ENCODE measurements at regions not wholly inside any gene's neighbourhood (a gene's known extent, or its start where the extent isn't known, plus 50 kb on each side); places are given as distances from the start of the nearest gene placed in this dataset.

DNA sequence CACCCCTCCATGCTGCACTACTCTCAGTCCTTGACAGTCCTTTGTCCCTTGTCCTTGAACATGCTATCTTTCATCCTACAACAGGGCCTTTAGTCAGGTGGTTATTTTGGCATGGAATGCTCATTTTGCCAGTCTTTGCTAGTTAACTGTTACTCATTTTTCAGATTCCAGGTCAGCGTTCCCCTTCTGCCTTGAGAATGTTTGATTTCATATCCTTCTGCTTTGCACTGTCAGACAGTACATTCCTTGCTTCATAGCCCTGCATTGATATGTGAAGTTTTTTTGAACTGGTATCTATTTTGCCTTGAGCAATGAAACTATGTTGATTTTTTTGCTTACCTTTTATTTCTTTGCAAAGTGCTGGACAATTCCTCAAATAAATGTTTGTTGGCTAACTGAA, 638.2 kb upstream of the SEMA6A start:
- no peak for DNase-seq (ENCODE audit: low spot score)

DNA sequence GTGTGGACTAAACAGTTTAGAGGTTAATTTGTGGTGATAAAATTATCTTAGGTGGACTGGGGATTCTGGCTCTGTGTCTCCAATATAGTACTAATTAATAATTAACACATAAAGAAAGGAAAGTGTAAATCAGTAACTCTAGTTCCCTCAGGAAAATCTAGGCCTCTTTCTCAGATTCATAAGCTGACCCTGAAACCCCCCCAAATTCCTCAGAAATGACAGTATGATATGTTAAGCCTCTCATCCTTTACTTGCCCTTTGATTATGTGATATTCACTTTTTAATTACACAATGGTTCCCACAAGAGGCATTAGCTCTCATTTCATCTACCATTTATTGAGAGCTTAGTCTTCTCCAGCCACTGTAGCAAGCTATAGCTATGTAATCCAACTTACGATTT, 636.2 kb upstream of the SEMA6A start:
- DNase-seq (ENCODE audit: low spot score): no peak

DNA sequence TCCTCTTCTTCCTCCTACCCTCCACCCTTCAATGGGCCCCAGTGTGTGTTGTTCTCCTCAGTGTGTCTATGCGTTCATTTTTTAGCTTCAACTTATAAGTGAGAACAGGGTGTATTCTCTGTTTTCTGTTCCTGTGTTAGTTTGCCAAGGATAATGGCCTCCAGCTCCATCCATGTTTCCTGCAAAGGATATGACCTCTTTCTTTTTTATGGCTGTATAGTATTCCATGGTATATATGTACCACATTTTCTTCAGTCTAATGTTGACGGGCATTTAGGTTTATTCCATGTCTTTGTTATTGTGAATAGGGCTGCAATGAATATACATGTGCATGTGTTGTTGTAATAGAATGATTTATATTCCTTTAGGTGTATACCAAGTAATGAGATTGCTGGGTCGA, 634.9 kb upstream of the SEMA6A start:
- DNase-seq (ENCODE audit: low spot score): no peak

DNA sequence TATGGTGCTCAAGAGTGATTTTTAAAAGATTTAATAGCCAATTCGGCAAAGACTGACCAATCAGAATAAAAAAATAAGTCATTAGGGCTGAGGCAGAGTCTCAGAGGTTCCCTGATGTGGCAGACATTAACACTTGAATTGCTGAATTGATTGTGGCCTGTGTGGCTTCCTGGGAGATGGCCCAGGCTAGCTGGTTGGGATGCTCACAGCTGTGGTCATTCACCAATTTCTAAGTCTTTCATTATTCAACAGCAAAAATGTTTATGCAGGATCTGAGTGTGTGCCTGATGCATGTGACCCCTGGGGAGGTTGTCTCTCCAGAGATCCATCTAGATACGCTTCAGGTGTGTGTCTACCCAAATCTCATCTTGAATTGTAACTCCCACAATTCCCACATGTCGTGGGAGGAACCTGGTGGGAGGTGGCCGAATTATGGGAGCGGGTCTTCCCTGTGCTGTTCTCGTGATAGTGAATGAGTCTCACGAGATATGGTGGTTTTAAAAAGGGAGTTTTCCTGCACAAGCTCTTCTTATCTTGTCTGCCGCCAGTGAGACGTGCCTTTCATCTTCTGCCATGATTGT, 632.6 kb upstream of the SEMA6A start:
- no peak for DNase-seq (ENCODE audit: low spot score)

DNA sequence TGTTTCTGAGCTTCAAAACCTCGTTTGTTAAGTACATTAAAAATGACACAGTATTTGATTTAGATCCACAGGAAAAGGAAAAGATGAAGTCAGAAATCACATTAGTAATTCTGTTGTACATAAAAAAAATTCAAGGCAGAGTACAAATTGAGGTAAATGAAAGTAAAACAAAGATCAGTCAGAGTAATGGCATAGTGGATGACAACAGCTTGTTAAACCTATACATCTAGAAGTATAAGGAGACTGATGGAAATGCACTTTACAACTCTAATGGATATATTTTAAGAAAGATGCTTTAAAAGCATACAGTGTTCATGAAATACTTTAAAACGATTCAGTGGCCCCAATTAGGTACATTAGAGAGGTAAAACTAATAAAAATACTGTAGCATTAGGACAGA, 631.3 kb upstream of the SEMA6A start:
- DNase-seq (ENCODE audit: low spot score): no peak

DNA sequence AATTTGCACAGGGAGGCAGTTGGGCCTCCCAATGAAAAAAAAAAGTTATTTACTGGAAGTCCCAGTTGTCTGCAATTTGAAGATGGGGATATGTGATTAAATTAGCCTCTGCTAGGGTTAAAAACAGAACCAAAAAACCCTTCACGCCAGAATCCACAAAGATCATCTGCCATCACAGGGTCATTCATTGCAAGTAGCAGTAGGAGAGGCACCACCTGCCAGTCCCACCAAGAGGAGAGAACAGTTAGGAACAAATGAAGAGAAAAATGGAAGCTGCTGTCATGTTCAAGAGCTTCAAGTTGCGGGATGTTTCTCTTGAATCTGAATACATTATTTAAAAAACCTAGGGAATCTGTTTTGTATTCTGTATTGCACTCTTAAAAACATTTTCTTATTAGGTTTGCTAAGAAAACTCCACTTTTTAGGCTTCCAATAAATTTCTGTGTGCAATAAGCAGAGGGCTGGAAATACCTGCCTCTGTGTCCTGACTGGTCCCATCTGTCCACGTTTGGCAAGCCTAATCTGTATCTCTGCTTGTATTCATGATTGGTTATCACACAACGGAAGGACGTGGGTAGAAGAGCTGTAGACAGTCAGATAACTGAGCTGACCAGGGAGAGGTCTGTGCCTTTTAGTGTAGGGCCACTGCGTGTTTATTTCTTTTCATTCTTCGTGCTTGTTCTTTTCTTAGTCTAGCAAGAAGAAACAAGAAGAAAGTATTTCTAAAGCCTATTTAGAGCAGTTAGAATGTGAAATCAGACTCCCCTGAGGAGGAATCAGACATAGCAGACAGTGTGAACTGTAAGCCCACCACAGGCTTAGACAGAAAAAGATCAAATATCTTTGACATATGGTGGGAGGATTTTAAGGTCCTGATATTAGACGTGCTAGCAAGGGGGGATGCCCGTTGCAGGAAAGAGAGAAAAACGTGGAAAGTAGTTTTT, 630.6 kb upstream of the SEMA6A start:
- DNase-seq (ENCODE audit: low spot score): no peak

DNA sequence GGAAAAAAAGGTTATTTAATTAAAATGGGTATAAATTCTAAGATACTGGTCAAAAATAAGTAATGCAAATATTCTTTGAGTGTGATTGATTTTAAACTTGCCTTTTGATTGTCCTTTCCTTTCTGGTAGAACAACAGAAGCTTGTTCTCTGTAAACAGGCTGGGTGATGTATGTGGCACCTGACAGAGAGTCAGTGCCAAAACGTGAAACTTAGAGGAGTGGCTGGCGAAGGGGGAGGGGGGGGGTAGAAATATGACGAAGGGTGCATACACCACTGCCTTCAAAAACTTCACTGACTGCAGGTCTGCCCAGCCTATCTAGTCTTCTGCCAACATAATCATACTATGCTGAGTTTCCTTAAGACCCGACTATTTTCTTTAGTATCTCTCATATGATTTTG, 629.8 kb upstream of the SEMA6A start:
- no peak for DNase-seq (ENCODE audit: low spot score)

DNA sequence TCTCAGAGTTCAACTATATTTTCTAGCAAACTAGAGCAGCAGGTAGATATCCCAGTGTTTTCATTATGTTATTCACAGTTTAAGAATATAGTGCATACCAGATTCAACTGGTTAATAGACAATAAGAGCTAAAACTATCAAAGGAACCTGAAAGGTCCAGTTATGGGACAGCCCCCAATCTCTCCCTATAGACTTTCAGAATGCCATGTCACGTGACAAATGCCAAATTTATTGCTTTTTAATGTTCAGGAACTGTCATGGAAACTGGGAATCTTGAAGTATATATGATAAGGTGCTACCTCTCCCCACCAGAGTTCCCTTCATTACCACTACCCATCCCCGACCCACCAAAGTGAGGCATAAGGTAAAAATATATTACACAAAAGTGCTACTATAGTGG, 629.0 kb upstream of the SEMA6A start:
- DNase-seq (ENCODE audit: low spot score): no peak

DNA sequence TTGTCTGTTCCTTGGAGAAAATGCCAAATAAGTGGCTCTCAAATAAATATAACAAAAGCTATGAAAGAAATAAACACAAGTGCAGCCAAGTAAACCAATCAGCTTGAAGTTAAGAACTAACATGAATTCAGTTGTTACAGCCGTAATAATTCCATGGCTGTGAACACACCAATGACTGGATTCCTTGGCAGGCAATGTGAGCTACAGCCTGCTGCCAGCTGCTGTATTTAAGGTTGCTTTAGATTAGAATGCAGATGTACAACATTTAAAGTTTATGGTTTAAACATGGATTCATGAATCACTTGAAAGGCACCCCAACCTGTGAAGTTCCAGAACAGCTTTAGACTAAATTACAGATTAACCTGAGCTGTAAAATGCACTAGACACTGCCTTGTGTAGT, 626.4 kb upstream of the SEMA6A start:
- no peak for DNase-seq (ENCODE audit: low spot score)

DNA sequence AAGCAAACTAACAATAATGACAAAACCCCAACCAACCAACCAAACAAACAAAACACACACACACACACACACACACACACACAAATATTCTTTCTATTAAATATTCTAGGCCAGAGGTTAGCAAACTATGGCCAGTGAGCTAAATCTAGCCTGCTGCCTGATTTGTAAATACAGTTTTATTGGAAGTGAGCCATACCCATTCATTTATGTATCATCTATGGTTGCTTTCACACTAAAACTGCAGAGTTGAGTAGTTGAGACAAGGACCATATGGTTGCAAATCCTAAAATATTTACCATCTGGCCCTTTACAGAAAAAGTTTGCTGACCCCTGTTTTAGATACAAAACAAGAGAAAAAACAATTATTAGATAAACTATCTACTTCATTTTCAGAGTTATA, 620.5 kb upstream of the SEMA6A start:
- no peak for DNase-seq (ENCODE audit: low spot score)

DNA sequence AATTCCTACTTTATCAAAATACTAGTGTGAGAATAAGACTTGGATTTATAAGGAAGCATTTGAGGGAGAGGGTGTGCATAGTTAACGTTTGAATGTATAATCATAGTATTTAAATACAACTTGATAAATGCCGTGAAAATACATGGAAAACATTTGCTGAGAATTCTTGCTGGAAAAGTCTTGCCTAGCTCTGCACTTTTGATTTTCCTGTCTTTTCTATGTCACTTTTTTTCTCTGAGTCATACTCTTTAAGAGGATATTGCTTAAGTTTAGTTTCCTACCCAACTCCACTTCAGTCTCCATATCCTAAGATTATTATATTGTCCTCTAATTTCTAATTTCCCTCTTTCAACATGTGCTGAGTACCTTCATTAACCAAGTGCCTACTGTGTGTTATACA, 616.6 kb upstream of the SEMA6A start:
- no peak for DNase-seq (ENCODE audit: low spot score)

DNA sequence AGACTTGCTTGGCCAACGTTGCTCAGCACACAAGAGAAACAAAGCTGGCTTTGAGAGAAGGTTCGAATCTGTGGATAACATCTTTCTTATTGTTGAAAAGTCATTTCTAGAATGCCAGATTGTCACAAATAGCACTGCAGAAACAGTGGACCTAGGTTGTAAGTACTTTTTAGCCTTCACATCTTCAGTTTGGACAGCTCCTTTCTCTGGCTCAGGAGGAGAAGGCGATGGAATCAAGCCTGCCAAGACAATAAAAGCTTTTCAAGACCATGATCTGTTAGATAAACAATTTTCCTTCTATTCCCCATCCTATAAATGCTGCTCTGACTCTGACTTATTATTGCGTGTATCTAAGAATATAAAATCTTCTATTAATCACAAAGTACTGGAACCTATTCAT, 615.2 kb upstream of the SEMA6A start:
- DNase-seq (ENCODE audit: low spot score): no peak

DNA sequence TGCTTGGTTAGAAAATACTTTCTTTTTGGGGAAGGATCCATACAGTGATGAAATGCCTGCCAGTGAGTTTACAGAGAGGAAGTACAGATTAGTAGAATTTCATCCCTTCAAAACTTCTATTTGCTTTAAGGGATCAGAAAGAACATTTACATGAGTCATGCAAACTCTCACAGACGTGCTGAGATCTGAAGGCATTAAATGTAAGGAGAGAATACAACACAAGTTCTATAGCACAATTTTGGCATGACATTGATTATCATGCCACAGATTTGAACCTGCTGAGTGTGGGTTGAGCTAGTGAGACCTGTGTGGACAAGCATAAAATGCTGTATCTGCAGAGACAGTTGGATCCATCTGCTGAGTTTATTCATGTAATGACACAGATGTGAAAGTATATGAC, 613.6 kb upstream of the SEMA6A start:
- DNase-seq (ENCODE audit: low spot score): no peak

DNA sequence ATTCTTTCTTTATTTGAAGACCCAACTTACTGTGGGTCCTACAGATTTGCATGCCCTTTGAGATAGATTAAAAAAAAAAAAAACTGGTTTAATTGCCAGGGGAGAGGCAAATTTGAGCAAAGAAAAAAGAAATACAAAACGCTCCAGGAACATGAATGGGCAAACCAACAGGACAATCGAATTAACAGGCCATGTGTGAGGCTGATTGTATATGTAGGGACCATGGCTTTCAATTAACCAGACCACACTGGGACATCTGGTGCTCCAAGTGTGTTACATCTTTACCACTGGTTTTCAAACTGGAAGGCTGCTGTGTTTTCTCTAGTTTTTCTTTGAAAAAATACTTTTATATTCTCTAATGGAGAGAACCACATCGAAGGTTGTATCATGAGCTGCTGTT, 612.1 kb upstream of the SEMA6A start:
- DNase-seq (ENCODE audit: low spot score): no peak

DNA sequence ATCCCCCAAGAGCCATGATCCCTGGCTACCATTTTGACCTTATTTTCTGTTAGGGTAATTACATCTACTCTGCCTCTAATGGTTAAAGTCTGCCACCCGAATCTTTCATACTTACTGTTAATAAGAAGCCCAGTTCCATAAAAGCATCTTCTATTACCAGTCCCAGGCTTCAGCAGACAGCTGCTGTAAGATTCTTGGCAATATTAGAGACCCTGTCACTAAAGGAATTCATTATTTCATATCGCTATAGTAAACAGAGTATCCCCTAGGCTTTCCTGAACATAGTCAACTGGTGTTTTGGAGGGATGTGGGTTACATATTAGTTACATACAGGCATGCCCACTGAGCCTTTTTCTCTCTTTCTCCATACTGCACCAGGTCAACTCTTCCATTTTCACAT, 608.7 kb upstream of the SEMA6A start:
- DNase-seq (ENCODE audit: low spot score): no peak

DNA sequence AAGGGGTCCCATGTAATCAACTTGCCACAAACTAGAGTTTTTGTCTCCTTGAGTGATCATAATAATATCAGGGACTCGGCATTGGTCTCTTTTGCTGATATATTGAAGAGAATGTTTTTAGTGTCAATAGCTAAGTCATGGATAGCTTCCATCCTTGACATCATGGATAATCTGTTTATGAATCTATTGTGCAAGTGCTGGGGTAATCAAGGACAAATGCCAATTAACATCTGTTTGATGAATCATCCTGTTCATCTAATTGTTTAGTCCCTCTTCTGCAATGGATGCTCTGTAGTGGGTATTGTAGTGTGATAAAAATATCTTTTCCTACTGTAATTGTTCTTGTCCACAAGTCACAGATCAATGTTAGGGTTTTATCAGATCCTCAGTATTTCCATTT, 607.5 kb upstream of the SEMA6A start:
- no peak for DNase-seq (ENCODE audit: low spot score)

DNA sequence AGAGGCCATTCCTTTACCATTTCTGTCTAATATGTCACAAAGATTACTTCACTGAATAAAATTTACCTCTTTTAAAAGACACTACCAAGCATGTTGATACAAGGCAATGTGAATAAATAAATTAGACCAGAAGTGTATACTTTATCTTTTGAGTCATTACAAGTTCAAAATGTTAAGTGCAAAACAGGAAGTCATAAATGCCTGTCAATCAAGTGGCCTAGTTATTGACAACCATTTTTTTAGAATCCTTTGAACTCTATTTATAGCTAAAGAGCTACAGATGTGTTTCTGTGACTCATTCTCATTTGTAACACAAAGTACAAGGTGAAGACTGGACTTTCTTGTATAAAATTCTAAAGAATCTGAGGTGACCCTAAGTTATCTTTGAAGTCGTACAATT, 602.7 kb upstream of the SEMA6A start:
- no peak for DNase-seq (ENCODE audit: low spot score)

DNA sequence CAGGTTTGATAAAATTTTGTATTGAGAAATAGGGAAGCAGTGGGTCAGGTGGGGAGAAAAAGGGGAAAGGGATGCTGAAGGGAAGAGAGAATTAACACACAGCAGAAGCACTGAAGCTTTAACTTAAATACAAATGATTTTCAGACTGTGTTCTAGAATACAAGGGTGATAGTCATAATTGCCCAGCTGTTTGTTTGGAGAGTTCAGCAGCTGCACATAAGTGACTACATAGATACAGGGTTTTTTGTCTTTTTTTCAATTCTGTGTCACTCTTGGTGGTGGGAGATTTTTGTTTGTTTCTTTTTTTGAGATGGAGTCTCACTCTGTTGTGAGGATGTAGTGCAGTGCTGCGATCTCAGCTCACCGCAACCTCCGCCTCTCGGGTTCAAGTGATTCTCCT, 590.4 kb upstream of the SEMA6A start:
- no peak for DNase-seq (ENCODE audit: low spot score)

DNA sequence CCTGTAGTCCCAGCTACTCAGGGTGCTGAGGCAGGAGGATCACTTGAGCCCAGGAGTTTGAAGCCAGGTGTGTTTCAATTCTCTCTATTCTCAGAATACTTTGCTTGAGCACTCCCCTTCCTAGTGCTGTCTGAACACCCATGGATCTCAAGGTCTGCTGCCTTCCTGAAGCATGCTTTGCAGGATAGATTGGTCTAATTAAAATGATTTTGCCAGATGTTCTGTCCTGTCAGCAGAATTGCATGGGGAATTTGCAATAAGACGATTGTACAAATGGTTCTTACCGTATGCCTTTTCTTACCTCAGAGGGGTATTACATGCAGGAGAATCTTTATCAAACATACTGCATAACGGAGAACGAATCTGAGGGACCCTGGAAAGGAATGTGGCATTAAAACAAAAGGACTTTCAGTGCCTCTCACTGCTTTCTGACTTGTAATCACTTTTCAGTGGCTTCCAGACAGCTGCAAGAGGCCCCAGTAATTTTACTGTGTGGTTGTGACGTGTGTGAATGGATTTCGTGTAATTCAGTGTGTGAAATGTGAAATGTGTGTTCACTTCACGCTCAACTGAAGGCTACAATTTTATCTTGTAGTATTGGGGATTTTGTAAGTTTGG, 587.2 kb upstream of the SEMA6A start:
- DNase-seq (ENCODE audit: low spot score): no peak

DNA sequence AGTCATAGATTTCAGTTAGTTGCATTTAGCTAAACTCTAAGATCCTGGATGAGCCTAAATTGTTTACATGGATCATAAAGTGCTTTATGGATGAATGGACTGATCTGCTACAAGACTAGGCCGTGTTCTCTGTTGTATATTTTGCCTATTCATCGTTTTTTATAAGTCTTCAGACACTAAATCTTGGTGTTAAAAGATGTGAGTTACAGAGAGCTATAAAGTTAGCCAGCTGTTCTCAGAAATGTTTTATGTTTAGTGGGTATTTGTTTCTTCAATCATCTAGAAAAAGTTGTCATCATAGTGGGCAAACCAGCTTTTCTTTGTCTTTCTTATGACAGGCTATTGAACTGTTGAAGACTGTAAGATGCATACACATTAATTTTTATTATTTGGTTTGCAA, 585.8 kb upstream of the SEMA6A start:
- DNase-seq (ENCODE audit: low spot score): no peak

DNA sequence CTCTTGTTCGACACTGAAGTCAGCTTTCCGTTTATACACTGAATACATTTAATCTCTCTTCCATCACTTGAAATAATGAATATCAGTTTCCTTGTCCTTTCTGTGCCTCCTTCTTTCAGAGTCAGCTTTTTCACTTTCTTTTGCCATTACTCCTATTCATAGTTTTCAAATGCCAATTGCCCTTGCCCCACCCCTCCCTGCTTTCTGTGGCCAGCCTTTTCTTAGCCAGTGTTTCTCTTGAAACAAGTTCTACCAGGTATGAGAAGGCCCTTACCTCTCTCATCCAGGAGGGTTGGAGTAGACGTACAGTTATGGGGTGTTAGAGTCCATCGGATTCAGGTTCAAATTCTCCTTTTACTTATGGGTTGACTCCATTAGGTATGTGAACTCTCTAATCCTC, 574.7 kb upstream of the SEMA6A start:
- DNase-seq (ENCODE audit: low spot score): no peak

DNA sequence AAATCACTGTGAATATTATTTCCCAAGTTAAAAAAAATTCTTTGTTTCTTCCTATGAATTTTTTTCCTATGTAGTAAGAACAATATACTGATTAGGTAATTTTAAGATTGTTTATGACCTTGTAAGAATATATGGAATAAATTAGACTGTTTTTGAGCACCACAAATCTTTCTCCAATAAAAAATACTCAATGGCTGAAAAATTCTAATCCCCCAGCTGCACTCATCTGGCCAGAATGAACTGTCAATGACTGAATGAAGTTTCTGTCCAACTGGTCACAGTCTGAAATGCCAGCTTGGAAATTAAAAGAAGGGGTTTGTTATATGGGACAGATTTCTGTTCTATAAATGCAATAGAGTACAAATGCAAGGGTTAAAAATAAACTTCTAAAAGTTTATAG, 569.5 kb upstream of the SEMA6A start:
- DNase-seq (ENCODE audit: low spot score): no peak

DNA sequence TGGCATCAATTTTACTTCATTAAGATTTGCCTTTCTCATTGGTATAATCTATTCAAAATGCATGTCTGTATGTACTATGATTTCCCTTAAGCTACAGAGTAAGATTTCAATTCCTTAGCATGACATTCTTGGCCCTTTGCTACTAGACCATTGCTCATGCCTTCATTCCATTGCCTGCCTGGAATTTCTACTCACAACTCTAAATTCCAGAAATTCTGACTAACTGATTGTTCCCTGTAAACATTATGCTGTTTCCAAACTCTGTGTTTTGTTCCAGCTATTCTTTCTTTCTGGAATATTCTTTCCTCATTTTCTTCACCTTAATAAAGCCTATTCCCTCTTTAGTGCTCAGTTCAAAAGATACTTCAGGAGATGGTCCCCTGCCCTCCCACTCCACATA, 568.8 kb upstream of the SEMA6A start:
- DNase-seq (ENCODE audit: low spot score): no peak

DNA sequence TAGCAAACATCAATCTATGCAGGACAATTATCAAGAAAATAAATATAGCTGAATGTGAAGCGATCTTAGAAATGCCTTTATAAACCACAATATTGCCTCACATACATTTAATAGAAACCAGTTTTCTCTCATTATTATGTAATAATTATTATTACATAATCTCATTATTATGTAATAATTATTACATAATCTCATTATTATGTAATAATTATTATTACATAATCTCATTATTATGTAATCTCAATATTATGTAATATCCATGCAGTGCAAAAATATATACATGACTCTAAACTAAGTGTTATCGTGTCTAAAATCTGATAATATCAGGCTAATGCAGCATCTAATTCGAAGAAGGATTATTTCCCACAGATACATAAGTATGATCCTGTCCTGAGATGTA, 563.9 kb upstream of the SEMA6A start:
- DNase-seq (ENCODE audit: low spot score): no peak
